ENCODE measurements at regions not wholly inside any gene's neighbourhood (a gene's known extent, or its start where the extent isn't known, plus 50 kb on each side); places are given as distances from the start of the nearest gene placed in this dataset.
"Not testable (repeated sequence)": the region's sequence is repeated elsewhere in the genome, so short reads cannot be mapped to it uniquely, and the experiment has no call there.

- Mint-ChIP-seq H3K27ac (no peak overlapping the region), H3K4me3 (no peak overlapping the region), H3K27me3 (no peaks in the 10 kb centered on the region), H3K36me3 (ENCODE audit: low read depth) (no peaks in the 10 kb centered on the region), H3K4me1 (no peaks in the 10 kb centered on the region)
- no peak for DNase-seq
- no peaks in the 10 kb centered on the region for H3K9me3 ChIP-seq (ENCODE audit: control insufficient read depth, low read length, poor library complexity, severe bottlenecking)
- ATAC-seq = no peak
These were observed 627.0 kb upstream of the FBXO33 start for GRCh38 chr14:40058901-40059897.

DNA sequence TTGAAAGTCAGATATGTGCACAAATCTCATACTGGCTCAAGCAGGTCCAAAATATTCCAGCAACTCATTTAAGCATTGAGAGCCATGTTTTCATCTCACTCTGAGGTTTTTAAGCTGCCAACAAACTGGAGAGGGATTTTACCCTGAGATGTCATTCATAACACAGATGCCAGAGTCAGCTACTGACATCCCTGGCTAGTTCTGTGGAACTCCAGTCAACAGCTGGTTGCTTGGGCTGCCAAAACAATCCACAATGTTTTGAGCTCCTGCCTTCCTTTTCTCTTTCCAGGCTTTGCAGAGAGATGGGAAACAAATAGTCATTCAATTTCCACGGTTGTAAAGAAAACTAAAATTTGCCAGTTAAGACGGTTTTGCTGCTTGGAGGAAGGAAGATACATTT, 621.2 kb upstream of the FBXO33 start:
- Mint-ChIP-seq H3K36me3 (ENCODE audit: low read depth) (no peaks in the 10 kb centered on the region), H3K27ac (no peak overlapping the region), H3K27me3 (no peaks in the 10 kb centered on the region), H3K4me3 (no peak overlapping the region), H3K4me1 (no peaks in the 10 kb centered on the region)
- DNase-seq (no peak), ATAC-seq (no peak)
- no peaks in the 10 kb centered on the region for H3K9me3 ChIP-seq (ENCODE audit: control insufficient read depth, low read length, poor library complexity, severe bottlenecking)

- no peak for DNase-seq
- Mint-ChIP-seq H3K27ac (no peak overlapping the region), H3K4me1 (no peaks in the 10 kb centered on the region), H3K36me3 (ENCODE audit: low read depth) (no peaks in the 10 kb centered on the region), H3K27me3 (no peaks in the 10 kb centered on the region), H3K4me3 (no peak overlapping the region)
- no peak for ATAC-seq
- H3K9me3 ChIP-seq (ENCODE audit: control insufficient read depth, low read length, poor library complexity, severe bottlenecking) = no peaks in the 10 kb centered on the region
These were observed 596.8 kb upstream of the FBXO33 start for GRCh38 chr14:40028991-40029390.

GRCh38 chr14:40025101-40025500, 592.9 kb upstream of the FBXO33 start:
- Mint-ChIP-seq H3K27me3 (no peaks in the 10 kb centered on the region), H3K4me3 (no peak overlapping the region), H3K36me3 (ENCODE audit: low read depth) (no peaks in the 10 kb centered on the region), H3K4me1 (no peaks in the 10 kb centered on the region), H3K27ac (no peak overlapping the region)
- DNase-seq (no peak), ATAC-seq (no peak)
- no peaks in the 10 kb centered on the region for H3K9me3 ChIP-seq (ENCODE audit: control insufficient read depth, low read length, poor library complexity, severe bottlenecking)

DNA sequence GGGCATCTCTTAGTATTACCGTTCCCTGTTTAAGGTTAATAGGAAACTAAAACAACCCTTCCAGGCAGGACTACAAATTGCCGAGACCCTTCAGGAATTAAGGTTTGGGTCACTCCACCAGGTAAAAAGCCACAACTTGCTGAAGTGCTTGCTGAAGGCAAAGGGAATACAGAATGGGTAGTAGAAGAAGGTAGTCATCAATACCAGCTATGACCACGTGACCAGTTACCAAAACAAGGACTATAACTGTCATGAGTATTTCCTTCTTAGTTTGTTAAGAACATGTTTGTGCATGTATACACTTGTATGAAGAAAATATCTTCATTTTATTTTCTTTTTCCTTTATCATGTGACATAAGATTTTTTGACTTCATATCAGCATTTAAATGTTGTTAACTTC, 578.7 kb upstream of the FBXO33 start:
- ATAC-seq = no peak
- no peaks in the 10 kb centered on the region for H3K27me3 Mint-ChIP-seq
- peaks cover 3% of the 10 kb centered on the region for H3K9me3 ChIP-seq (ENCODE audit: control insufficient read depth, low read length, poor library complexity, severe bottlenecking)
- DNase-seq = no peak
- H3K27ac Mint-ChIP-seq = no peak overlapping the region
- H3K36me3 Mint-ChIP-seq (ENCODE audit: low read depth) = no peaks in the 10 kb centered on the region
- H3K4me1 Mint-ChIP-seq = no peaks in the 10 kb centered on the region
- H3K4me3 Mint-ChIP-seq = no peak overlapping the region

DNA sequence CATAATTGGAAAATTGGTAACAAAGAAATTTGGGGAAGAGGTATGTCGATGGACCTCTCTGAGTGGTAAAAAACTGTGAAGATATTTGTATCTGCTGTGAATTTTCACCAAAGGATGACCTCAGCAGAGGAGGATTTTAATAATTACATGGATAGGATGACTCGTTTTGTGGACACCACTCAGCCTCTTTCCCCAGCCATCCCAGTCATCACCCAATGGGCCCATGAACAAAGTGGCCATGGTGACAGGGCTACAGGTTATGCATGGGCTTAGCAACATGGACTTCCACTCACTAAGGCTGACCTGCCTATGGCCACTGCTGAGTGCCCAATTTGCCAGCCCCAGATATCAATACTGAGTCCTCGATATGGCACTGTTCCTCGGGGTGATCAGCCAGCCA, 577.5 kb upstream of the FBXO33 start:
- no peak overlapping the region for H3K27ac Mint-ChIP-seq
- DNase-seq (no peak), ATAC-seq (no peak)
- H3K4me3 Mint-ChIP-seq = no peak overlapping the region
- peaks cover 3% of the 10 kb centered on the region for H3K9me3 ChIP-seq (ENCODE audit: control insufficient read depth, low read length, poor library complexity, severe bottlenecking)
- H3K36me3 Mint-ChIP-seq (ENCODE audit: low read depth) = no peaks in the 10 kb centered on the region
- no peaks in the 10 kb centered on the region for H3K27me3 Mint-ChIP-seq
- H3K4me1 Mint-ChIP-seq = no peaks in the 10 kb centered on the region

GRCh38 chr14:40008345-40008744, 576.1 kb upstream of the FBXO33 start:
- not testable (repeated sequence) for ATAC-seq

DNA sequence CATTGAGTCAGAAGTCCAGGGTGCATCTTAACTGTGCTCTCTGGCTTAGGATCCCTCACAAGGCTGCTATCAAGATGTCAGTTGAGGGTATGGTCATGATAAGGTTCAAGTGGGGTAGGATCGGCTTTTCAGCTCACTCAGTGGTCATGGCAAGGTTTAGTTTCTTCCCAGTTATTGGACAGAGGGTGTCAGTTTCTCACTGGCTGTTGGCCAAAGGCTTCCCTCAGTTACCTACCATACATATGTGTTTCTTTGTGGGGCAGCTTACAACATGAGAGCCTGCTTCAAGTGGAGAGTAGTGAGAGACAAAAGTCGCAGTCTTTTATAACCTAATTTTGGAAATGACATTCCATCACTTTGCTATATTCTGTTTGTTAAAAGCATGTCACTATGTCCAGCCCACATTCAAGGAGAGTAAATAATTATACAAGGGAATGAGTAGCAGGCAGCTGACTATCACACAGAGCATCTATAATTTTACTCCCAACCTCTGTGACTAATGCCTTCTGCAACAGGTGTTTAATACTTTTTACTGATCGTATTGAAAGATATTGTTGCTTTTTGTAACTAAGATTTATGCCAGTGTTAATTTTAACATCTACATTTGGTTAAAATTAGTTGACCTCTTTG, 572.8 kb upstream of the FBXO33 start:
- Mint-ChIP-seq H3K27ac (no peak overlapping the region), H3K4me1 (no peaks in the 10 kb centered on the region), H3K36me3 (ENCODE audit: low read depth) (no peaks in the 10 kb centered on the region), H3K27me3 (no peaks in the 10 kb centered on the region), H3K4me3 (no peak overlapping the region)
- DNase-seq = no peak
- peaks cover 3% of the 10 kb centered on the region for H3K9me3 ChIP-seq (ENCODE audit: control insufficient read depth, low read length, poor library complexity, severe bottlenecking)
- ATAC-seq = no peak

More at GRCh38 chr14:40008345-40008744, 576.1 kb upstream of the FBXO33 start:
- not testable (repeated sequence) for H3K4me1 Mint-ChIP-seq; H3K9me3 ChIP-seq (ENCODE audit: control insufficient read depth, low read length, poor library complexity, severe bottlenecking); H3K27ac Mint-ChIP-seq; H3K27me3 Mint-ChIP-seq; DNase-seq; H3K4me3 Mint-ChIP-seq; H3K36me3 Mint-ChIP-seq (ENCODE audit: low read depth)

DNA sequence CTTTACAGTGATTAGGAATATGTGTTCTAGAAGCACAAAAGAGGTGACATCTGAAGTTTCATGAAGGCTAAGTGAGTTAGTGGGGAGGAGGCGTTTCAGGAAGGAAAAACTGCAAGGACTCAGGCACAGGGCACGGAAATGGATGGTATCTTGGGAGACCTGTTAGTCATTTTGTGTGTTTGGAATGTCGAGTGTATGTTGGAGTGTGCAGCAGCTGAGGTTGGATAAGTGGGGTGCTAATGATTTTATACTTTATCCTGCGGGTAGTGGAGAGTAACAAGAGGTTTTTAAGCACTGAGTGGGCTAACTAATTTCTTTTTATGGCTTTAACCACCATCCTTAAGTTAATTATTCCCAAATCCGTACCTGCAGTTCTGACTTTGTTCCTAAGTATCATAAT, 571.5 kb upstream of the FBXO33 start:
- ATAC-seq (no peak), DNase-seq (no peak)
- Mint-ChIP-seq H3K4me3 (no peak overlapping the region), H3K27ac (no peak overlapping the region), H3K36me3 (ENCODE audit: low read depth) (no peaks in the 10 kb centered on the region), H3K27me3 (no peaks in the 10 kb centered on the region), H3K4me1 (no peaks in the 10 kb centered on the region)
- peaks cover 3% of the 10 kb centered on the region for H3K9me3 ChIP-seq (ENCODE audit: control insufficient read depth, low read length, poor library complexity, severe bottlenecking)

- Mint-ChIP-seq H3K27ac (no peak overlapping the region), H3K4me1 (no peaks in the 10 kb centered on the region), H3K4me3 (no peak overlapping the region), H3K36me3 (ENCODE audit: low read depth) (no peaks in the 10 kb centered on the region), H3K27me3 (no peaks in the 10 kb centered on the region)
- DNase-seq = no peak
- ATAC-seq = no peak
- H3K9me3 ChIP-seq (ENCODE audit: control insufficient read depth, low read length, poor library complexity, severe bottlenecking) = no peaks in the 10 kb centered on the region
These were observed 566.6 kb upstream of the FBXO33 start for GRCh38 chr14:39998854-39999253.

DNA sequence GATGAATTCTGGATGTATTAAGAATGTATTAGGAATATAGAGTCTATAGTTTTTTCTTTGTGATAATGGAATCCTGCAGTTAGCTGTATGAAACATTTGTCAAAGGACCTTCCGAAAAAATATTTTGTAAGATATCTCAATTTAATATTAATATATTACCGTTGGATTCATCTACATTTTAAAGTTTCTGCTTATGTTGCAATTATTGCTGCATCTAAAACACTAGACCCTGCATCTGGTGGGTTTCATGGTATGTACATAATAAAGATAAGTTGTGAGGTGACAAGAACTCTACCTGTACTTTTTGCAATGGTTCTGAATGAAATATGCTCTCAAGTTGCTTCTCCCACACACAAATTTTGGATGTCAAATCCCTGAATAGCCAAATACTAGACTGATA, 565.9 kb upstream of the FBXO33 start:
- Mint-ChIP-seq H3K27ac (no peak overlapping the region), H3K4me3 (no peak overlapping the region), H3K27me3 (no peaks in the 10 kb centered on the region), H3K36me3 (ENCODE audit: low read depth) (no peaks in the 10 kb centered on the region), H3K4me1 (no peaks in the 10 kb centered on the region)
- DNase-seq (no peak), ATAC-seq (no peak)
- no peaks in the 10 kb centered on the region for H3K9me3 ChIP-seq (ENCODE audit: control insufficient read depth, low read length, poor library complexity, severe bottlenecking)

- H3K4me1 Mint-ChIP-seq = no peaks in the 10 kb centered on the region
- H3K36me3 Mint-ChIP-seq (ENCODE audit: low read depth) = no peaks in the 10 kb centered on the region
- ATAC-seq (no peak), DNase-seq (no peak)
- H3K9me3 ChIP-seq (ENCODE audit: control insufficient read depth, low read length, poor library complexity, severe bottlenecking) = no peaks in the 10 kb centered on the region
- H3K27me3 Mint-ChIP-seq = no peaks in the 10 kb centered on the region
- H3K27ac Mint-ChIP-seq = no peak overlapping the region
- H3K4me3 Mint-ChIP-seq = no peak overlapping the region
These were observed 558.8 kb upstream of the FBXO33 start for GRCh38 chr14:39991041-39991440.

DNA sequence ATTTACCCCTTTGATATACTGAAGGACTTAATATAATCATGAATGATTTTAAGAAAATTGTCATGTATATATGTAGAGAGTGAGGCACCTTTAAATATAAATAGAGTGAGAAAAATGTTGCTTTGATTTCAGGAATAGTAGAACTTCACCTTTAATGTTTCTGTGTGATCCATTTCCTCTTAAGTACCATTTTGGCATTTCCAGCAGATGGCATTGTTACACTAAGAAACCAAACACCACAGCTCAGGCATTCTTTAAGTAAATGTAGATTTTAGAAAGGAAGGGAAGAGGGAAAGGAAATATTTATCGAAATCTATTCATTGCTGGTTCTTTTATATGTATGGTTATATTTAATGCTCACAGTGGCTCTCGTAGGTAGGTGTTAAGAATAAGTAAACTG, 556.7 kb upstream of the FBXO33 start:
- Mint-ChIP-seq H3K4me1 (no peaks in the 10 kb centered on the region), H3K4me3 (no peak overlapping the region), H3K27me3 (no peaks in the 10 kb centered on the region), H3K27ac (no peak overlapping the region), H3K36me3 (ENCODE audit: low read depth) (no peaks in the 10 kb centered on the region)
- ATAC-seq (no peak), DNase-seq (no peak)
- H3K9me3 ChIP-seq (ENCODE audit: control insufficient read depth, low read length, poor library complexity, severe bottlenecking) = no peaks in the 10 kb centered on the region

DNA sequence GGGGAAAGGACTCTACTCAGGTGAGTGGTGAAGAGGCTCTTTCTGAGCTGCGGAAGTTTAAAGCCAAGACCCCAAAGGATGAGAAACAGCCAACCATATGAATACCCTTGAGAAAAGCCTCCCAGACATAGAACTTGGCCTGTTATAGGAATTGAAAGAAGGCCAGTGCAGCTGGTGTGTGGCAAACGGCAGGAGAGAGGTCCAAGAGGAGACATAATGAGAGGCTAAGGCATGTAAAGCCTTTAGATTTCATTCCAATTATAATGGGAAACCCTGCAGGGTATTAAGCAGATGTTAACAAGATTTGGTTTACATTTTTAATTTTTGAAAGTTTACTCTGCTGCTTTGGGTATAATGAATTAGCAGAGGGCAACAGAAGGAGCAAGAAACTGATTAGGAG, 552.1 kb upstream of the FBXO33 start:
- ATAC-seq = no peak
- no peaks in the 10 kb centered on the region for H3K9me3 ChIP-seq (ENCODE audit: control insufficient read depth, low read length, poor library complexity, severe bottlenecking)
- Mint-ChIP-seq H3K27me3 (no peaks in the 10 kb centered on the region), H3K4me1 (no peaks in the 10 kb centered on the region), H3K4me3 (no peak overlapping the region), H3K36me3 (ENCODE audit: low read depth) (no peaks in the 10 kb centered on the region), H3K27ac (no peak overlapping the region)
- no peak for DNase-seq
